Loucy (cell line): ENCODE measurements at regions not wholly inside any gene's neighbourhood (a gene's known extent, or its start where the extent isn't known, plus 50 kb on each side); places are given as distances from the start of the nearest gene placed in this dataset.

Source experiments
- H2AFZ ChIP-seq: fragments of 200-600 bp; sonication (generic); 2 replicates; pipeline ENCODE4 v1.6.0; 2016; ENCODE audit warnings: antibody characterized with exemption, mild to moderate bottlenecking, low read length, moderate library complexity
- H3F3A ChIP-seq: fragments of 200-600 bp; 2 replicates; pipeline ENCODE4 v1.6.0; 2016; ENCODE audit warnings: antibody characterized with exemption, low read depth, mild to moderate bottlenecking
- H3K27me3 ChIP-seq: fragments of 200-600 bp; sonication (generic); 2 replicates; pipeline ENCODE4 v1.6.1; 2014; ENCODE audit warnings: low read length, mild to moderate bottlenecking; ENCODE audit not compliant: insufficient read depth, poor library complexity, severe bottlenecking
- H3K36me3 ChIP-seq: fragments of 200-600 bp; sonication (generic); 2 replicates; pipeline ENCODE4 v1.6.1; 2016; ENCODE audit warnings: low read length; ENCODE audit not compliant: insufficient read depth
- H3K4me1 ChIP-seq: fragments of 200-600 bp; sonication (generic); 2 replicates; pipeline ENCODE4 v1.5.1; 2014; ENCODE audit warnings: low read length, mild to moderate bottlenecking; ENCODE audit not compliant: insufficient read depth, poor library complexity, severe bottlenecking
- H3K4me2 ChIP-seq: fragments of 200-600 bp; sonication (generic); 2 replicates; pipeline ENCODE4 v1.6.0; 2014; ENCODE audit warnings: antibody characterized with exemption, low read length, low read depth, mild to moderate bottlenecking; ENCODE audit not compliant: poor library complexity, severe bottlenecking
- H3K4me3 ChIP-seq: fragments of 200-600 bp; sonication (generic); 2 replicates; pipeline ENCODE4 v1.5.1; 2014; ENCODE audit warnings: low read length, mild to moderate bottlenecking, mixed read lengths; ENCODE audit not compliant: poor library complexity, severe bottlenecking
- H3K79me2 ChIP-seq: fragments of 200-600 bp; sonication (generic); 2 replicates; pipeline ENCODE4 v1.6.1; 2014; ENCODE audit warnings: low read length; ENCODE audit not compliant: insufficient read depth
- H3K9ac ChIP-seq: fragments of 200-600 bp; sonication (generic); 2 replicates; pipeline ENCODE4 v1.6.0; 2014; ENCODE audit warnings: mild to moderate bottlenecking, low read depth, low read length, moderate library complexity; ENCODE audit not compliant: poor library complexity, severe bottlenecking
- H3K9me2 ChIP-seq: fragments of 200-600 bp; sonication (generic); replicated peaks from 2 replicates; pipeline ENCODE4 v1.6.1; 2016; ENCODE audit warnings: low read depth, low read length, mixed read lengths
- H3K9me3 ChIP-seq: fragments of 200-600 bp; sonication (generic); 2 replicates; pipeline ENCODE4 v1.6.1; 2014; ENCODE audit warnings: mild to moderate bottlenecking, antibody characterized with exemption, low read length, low read depth; ENCODE audit not compliant: insufficient read depth
- H4K20me1 ChIP-seq: fragments of 200-600 bp; sonication (generic); 2 replicates; pipeline ENCODE4 v1.6.0; 2014; ENCODE audit warnings: antibody characterized with exemption, low read length, mild to moderate bottlenecking; ENCODE audit not compliant: insufficient read depth, poor library complexity, severe bottlenecking
- CTCF ChIP-seq: fragments of 200-600 bp; sonication (generic); conservative IDR thresholded peaks from 2 replicates; pipeline ENCODE4 v1.5.1; 2014; ENCODE audit warnings: mild to moderate bottlenecking, antibody characterized with exemption, low read length
- EZH2phosphoT487 ChIP-seq: fragments of 200-600 bp; IDR thresholded peaks from 2 replicates; pipeline ENCODE4 v1.6.1; 2018; ENCODE audit warnings: antibody characterized with exemption, mild to moderate bottlenecking, moderate library complexity, borderline replicate concordance

- H3K9ac ChIP-seq, result no peak overlapping the region
- no peaks in the 10 kb centered on the region for H3K36me3 ChIP-seq
- no peaks in the 10 kb centered on the region for H3K9me3 ChIP-seq
- no peaks in the 10 kb centered on the region for H3K27me3 ChIP-seq
- no peaks in the 10 kb centered on the region for H4K20me1 ChIP-seq
- H3K9me2 ChIP-seq, result no peaks in the 10 kb centered on the region
- no peak overlapping the region for H2AFZ ChIP-seq
- H3F3A ChIP-seq, result no peaks in the 10 kb centered on the region
- H3K4me1 ChIP-seq, result no peaks in the 10 kb centered on the region
- TF ChIP-seq CTCF (no peak), EZH2phosphoT487 (no peak)
- no peak overlapping the region for H3K4me3 ChIP-seq
- no peaks in the 10 kb centered on the region for H3K79me2 ChIP-seq
- no peak overlapping the region for H3K4me2 ChIP-seq
Measured at GRCh38 chr16:82384017-82384416, 214.0 kb upstream of the MPHOSPH6 start.

- Histone ChIP-seq H3K9me3 (no peaks in the 10 kb centered on the region), H3K36me3 (no peaks in the 10 kb centered on the region), H3K79me2 (no peaks in the 10 kb centered on the region), H3K4me1 (no peaks in the 10 kb centered on the region), H2AFZ (no peak overlapping the region), H4K20me1 (no peaks in the 10 kb centered on the region), H3K9ac (no peak overlapping the region), H3F3A (no peaks in the 10 kb centered on the region), H3K9me2 (no peaks in the 10 kb centered on the region), H3K4me2 (no peak overlapping the region), H3K27me3 (no peaks in the 10 kb centered on the region), H3K4me3 (no peak overlapping the region)
- no peak for TF ChIP-seq CTCF
- no peak for TF ChIP-seq EZH2phosphoT487
Measured at GRCh38 chr16:82382521-82382920, 212.5 kb upstream of the MPHOSPH6 start.

- Histone ChIP-seq H3K79me2 (no peaks in the 10 kb centered on the region), H3F3A (no peaks in the 10 kb centered on the region), H3K4me2 (no peak overlapping the region), H3K4me1 (no peaks in the 10 kb centered on the region), H2AFZ (no peak overlapping the region), H4K20me1 (no peaks in the 10 kb centered on the region), H3K9me2 (no peaks in the 10 kb centered on the region), H3K9ac (no peak overlapping the region), H3K27me3 (no peaks in the 10 kb centered on the region), H3K4me3 (no peak overlapping the region), H3K9me3 (no peaks in the 10 kb centered on the region), H3K36me3 (no peaks in the 10 kb centered on the region)
- TF ChIP-seq CTCF, result no peak
- TF ChIP-seq EZH2phosphoT487, result no peak
Measured at GRCh38 chr16:82379551-82379950, 209.5 kb upstream of the MPHOSPH6 start.
